Kidney glomerular epithelial cell (primary cell): ENCODE measurements at regions not wholly inside any gene's neighbourhood (a gene's known extent, or its start where the extent isn't known, plus 50 kb on each side); places are given as distances from the start of the nearest gene placed in this dataset.

Experiments
- DNase-seq: peaks from one replicate; lab custom pipeline; 2025; lab: John Stamatoyannopoulos, UW

DNA sequence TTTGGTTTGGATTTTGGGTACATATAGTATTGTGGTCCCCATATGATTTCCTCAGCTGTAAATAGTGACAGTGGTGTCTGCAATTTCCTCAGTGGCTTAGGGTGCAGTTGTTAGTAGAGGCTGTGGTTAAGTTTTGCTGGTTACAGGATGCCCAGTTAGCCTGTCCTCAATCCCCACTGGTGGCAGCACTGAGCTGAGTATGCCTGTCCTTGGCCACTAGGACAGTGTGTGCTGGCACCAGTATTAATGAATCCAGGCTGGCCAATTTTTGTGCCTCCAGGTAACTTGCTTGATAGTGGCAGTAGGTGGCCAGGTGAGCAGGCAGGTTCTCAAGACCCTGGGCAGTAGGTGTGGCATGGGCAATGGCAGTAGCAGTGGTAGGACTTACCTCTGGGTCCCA, 973.1 kb downstream of the TMEM182 start:
- no peak for DNase-seq

DNA sequence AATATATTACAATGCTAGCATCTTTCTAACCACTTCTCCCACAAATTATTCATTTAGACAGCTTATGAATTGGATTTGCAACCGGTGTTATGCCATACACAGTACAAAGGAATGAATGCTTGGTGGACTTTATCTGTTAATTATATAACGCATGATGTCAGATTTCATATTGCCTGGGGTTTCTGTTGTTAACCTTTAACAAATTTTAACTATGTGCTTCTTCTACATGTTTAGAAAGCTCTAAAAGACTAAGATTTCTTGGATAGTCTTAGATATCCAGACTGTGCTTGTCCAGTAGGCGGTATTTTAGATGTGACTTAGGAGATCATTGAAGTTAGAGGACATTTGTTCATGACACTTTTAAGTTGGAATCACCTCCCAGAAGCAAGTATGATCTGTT, 976.3 kb downstream of the TMEM182 start:
- peak; percentile 34 for DNase-seq

DNA sequence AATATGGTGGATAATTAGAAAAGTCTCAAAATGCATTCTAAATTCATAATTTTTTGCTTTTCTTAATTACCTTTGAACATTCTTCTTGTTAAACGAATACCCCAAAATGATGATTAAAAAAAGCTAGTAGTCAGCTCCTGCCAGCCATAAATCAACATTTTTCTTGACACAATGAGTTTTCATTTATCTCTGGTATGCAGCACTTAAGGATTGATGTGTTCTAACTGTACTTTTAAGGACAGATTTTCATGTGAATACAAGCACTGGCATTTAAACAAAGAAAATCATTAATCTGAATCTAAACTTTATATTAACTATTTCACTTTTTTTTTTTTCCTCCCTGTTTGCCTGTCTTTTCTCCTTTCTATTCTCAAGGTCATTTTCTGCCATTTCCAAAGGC, 976.8 kb downstream of the TMEM182 start:
- DNase-seq = no peak

DNA sequence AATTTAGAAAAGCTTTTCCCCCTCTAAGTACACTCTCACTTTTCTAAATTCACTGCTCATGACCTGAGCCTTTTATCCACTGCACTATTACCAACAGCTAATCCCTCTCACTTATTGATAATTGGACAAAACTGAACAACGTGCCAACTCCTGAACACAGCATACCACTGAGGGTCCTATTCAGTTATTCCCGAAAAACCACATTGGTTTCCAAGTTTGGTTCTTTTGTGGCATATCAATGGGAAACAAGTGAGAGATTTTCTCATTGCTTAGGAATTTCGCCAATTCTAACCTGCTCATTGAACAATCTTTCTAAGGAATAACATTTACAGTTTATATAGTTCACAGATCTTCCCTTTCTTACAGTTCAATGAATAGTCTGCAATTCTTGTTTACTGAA, 977.4 kb downstream of the TMEM182 start:
- no peak for DNase-seq

DNA sequence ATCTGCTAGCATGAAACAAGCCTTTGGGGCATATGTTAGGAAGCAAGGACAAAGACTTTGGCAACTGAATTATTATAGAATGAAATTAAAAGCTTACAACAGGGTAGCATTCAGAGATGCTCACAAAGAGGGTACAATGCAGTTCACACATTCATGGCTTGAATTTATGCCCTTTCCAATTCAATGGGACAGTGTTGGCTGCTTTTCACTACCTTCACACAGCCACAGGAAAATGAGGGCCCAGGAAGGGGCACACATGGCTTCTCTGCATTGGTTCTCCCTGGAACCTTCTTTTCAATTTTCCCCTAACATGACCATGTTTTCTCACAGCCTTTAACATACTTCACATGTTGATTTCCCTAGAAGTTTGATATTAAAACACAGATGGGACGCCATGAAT, 978.1 kb downstream of the TMEM182 start:
- no peak for DNase-seq

DNA sequence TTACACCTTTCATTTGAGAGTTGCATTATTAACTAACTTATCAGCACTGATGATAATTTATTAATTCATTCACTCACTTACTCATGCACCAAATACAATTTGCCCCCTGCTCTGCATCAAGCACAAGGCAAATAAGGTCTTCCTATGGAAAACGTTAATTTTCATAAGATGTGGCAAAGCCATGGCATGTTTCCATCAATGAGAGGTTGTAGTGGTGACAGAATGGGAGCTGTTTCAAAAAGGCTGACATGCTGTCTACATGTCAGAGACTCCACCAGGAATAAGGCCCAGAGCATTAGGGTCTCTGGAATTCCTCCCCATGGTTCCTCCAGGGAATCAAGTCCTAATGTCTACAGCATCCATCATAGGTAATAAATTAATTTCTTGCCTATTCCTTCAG, 978.8 kb downstream of the TMEM182 start:
- no peak for DNase-seq

DNA sequence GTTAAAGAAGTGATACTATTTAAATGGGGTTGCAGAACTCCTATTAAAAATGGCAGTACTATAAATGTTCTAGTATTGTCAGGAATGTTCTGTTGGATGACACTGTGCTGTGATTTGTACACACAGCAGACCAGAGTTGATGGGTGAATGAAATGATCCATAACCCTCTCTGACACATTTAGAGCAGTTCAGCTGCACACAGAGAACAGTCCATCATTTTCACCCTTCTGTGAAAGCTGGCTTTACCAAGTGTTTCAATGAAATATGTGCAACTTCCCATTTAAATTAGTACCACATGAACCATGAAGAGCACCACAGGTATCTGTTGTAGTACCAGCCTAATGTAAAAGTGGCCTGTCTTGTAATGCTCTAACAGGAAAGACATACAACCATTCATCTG, 981.4 kb downstream of the TMEM182 start:
- peak; percentile 3 for DNase-seq

DNA sequence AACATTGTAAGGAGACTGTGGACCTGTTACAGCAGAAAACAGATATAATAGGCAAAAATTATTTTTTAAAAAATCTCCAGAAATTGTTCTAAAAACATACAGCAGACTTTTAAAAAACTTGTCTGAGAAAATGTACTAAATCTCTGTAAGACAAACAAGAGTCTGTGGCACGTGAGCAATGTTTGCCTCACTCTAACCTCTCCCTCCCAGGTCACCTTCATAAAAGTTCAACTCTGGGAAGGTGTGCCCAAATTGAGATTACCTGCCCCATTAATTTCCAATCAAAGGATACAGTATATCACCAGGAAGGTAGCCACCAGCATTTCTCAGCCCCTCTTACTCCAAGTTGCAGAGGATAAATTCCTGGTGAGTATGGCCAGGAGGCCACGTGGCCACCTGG, 992.7 kb downstream of the TMEM182 start:
- no peak for DNase-seq

DNA sequence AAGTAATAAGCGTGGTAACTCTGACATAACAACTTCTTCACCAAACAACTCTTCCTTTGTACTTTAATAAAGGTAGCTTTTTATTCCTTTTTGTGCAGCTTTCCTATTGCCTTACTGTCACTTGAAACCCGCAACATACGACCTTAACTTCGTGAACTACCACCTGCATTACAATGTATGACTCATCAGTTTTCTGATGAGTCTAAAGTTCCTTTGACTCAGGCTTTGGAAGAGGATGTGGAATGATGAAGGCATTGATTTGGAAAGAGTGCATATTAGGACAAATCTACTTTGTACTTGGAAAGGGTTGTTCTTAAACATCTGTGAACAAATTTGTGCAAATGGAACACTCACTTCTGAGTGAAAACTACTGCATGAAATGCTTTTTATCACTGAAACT, 1012.1 kb downstream of the TMEM182 start:
- DNase-seq = peak; percentile 5

DNA sequence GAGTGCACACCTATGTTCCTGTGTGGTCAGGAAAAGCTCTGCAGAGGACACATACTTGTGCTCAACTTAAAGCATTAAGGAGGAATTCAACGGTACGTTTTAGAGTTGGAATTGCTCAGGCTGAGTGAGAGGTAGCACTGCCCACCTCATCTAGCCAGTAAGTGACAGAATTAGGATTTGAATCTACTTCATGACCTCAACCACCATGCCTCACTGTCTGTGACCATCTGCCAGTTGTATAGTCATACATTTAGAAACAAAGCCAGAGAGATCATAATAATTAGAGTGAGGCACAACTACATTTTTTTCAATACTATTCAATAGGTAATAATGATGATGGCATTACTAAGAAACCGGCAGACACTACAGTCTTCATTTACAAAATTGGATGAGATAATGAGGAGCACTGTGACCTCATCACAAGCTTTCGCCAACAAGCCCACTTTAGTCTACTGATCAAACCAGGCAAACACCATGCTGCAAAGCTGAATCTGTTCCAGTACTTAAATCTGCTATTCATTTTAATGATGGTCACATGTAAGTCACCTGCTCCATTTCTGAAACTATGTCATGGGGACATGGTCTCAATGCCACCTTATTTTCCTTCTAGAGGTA, 1018.4 kb downstream of the TMEM182 start:
- no peak for DNase-seq

DNA sequence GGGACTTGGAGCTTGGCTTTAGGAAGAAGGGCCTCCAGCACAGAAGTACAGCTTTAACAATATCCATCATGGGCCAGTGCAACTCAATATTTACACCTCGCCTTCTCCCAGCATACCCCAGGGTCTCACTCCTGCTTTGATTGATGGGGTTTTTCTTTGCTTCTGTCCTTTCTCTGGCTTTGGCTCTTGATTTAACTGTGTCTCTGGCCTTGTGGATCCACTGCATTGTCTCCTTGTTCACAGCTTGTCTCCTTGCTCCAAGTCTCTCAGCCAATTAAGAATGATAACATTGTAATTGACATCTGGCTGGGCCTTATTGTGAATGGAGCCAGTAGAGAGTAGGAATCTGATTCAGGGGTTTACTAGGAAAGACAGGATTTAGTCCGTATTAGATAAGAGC, 1019.5 kb downstream of the TMEM182 start:
- DNase-seq = no peak

DNA sequence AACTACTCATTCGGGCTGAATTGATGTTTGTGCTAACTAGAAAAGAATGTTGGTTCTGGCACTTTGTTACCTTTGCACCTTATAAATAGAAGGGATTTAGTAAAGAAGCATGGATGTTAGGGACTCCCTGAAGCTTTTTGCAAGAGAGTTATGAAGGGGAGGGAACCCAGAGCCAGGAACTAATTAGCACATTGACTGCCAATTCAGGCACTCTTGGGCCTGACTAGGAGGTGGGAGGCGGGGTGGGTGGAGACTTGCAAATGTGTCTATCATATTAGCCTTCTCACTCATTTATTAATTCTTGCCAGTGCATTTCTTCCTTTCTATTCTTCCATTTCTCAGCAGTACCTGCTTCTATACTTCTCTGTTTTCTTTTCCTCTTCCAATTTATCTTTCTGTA, 1022.4 kb downstream of the TMEM182 start:
- DNase-seq = no peak

DNA sequence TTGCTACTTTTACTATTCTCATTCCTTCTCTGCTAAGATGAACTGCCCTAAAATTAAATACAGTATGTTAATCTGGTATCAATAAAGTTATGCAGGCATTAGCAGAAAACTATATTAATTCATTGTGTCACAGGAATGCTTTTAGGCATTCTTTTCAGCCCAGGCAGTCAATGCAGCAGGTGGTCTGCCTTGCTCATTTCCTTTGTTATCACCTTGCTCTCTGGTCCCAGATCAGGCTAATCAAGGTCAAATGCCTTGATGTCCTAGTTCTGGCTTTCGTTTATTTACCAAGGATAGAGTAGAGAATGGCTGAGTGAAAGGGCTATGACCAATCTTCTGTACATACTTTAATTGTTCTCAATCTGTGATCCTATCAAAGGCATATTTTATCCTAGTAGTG, 1023.6 kb downstream of the TMEM182 start:
- no peak for DNase-seq

DNA sequence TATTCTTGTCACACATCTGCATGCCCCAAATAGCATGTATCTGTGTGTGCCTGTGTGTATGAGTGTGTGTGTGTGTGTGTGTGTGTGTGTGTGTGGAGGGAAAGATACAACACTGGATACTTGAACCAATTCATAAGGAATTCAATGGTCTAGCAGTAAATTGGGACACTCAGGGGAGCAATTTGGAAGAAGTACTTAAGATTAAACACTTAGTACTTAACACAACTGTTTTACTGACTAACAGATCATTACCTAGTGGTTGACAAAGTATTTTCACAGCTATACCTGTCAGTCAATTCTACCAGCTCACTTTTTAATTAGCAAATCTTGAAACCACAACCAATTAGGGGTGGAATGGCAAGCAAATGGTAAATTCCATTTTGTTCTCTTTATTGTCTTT, 1024.1 kb downstream of the TMEM182 start:
- no peak for DNase-seq

DNA sequence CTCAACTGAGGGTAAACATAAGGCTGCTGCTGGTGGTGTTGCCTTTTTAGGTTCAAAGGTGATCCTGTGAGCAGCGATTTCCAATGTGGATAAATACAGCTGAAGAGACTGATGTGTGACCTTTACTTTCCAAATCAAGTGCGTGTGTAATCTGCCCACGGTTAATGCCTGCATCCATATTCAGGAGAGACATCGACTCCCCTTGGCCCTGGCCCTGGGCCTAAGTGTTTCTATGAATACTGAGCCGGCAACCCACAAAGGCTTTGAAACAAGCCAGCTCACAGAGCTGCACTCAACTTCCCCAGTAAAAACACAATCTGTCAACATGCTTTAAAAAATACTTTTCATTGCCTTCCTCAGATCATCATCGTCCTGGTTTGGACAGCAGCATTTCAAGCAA, 1026.6 kb downstream of the TMEM182 start:
- DNase-seq = no peak

DNA sequence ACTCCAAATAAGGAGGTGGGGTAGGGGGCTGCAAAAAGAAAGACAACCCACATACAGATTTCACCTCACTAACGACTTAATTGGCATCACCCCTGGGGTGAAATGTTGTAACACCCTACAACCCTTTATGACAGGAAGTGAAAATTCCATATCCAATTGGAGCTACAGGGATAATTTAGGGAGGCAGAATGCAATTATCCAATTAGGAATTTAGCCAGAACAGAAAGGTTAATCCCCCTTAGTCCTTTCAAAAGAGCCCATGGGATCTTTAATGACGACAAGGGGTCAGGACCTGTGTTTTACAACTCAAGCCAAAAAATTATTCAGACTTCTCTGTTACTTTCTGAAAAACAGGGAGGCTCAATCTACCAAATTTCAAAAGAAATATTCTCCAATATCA, 1027.1 kb downstream of the TMEM182 start:
- DNase-seq = no peak

DNA sequence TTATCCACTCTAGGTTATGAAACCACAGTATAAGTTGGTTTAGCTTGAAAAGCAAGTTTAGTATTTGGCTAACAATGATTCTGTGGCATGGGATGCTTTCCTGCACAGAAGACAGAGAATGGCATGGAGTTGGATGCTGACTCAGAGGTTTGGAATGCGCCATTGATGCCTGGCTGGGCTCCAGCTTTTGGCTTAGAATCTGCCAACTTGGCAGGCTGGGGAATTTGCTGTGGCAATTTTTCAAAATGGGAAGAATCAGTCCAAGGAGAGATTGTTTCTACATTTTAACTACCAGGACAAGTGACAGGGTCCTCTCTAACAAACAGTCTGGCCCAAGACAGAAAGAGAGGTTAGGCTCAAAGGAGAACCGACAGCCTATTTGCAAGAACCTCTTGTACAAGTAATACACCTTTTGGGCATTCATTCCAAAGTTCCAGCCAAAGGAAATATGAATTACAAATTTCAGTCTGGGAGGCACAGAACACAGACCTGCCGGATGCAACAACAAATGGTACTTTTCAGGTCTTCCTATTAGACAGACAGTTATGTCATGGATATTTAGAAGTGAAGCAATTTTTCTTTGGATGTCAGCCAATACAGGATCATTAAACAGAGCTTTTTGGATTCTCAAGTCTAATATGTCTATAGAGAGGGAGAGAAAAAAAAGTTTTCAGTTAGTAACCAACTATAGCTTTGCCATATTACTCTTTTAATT, 1027.7 kb downstream of the TMEM182 start:
- peak; percentile 87 for DNase-seq

DNA sequence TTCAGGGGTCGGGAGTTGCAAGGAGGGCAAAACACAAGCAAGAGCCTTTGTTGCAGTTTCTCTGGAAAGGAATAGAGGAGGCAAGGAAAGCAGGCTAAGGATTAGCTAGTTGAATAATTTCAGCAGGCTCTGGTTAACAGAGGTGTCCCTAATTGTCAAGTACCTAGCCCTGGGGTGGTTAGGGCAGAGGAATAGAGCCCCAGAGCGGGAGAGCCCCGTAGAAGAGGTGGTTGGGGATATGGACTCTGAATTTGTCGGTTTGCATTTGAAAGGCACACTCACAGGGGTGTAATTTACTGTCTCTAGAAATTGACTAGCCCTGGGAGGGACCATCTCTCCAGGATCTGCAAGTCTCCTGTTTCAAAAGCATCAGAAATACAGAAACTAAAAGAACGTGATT, 1030.2 kb downstream of the TMEM182 start:
- no peak for DNase-seq

DNA sequence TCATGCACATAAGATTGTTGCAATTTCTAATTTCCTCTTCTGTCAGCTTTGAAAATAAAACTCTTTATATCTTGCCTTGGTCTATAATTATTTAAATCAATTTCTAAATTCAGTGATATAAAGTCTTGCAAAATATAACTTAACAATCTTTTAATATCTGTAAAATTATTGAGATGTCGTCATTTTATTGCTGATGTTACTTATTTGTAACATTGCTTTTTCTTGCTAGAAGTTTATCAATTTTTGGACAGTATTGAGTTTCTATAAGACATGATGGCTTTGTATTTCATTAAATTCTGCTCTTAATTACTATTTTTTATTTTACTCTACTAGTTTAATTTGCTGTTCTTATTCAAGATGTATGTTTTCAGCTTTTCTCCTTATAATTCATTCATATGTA, 1036.5 kb downstream of the TMEM182 start:
- no peak for DNase-seq

DNA sequence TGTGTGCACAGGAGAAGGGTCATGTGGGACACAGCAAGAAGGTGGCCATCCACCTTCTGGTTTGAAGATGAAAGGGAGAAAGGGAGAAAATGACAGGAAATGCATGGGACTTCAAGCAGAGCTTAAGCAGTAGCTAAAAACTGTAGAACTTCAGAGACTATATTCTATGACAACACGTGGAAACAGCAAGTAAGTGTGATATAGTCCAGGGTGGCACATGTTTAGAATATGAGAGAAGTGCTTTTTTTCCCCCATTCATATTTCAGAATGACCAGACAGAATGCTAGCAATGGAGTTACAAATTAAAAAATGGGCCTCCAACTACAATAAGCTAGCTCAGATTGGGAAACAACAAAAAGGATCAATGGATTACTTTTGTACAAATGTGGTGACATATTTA, 1042.2 kb downstream of the TMEM182 start:
- DNase-seq = no peak

DNA sequence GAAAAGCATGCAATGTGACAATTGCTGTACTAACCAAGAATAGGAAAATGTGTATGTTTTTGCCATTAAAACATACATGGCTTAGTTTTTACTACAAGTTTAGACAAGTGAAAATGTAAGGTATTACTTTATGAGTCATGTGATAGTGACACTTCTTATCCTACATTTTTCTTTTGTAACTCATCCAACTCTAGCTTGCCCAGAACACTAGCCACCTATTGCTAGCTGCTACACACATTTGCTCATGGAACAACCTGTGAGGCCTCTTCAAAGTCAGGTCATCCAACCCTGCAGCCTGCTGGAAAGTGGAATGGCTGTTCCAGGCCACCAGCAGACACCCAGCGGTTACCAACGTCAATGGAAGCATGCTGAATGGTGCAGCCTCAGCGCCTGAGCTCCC, 1043.9 kb downstream of the TMEM182 start:
- no peak for DNase-seq

DNA sequence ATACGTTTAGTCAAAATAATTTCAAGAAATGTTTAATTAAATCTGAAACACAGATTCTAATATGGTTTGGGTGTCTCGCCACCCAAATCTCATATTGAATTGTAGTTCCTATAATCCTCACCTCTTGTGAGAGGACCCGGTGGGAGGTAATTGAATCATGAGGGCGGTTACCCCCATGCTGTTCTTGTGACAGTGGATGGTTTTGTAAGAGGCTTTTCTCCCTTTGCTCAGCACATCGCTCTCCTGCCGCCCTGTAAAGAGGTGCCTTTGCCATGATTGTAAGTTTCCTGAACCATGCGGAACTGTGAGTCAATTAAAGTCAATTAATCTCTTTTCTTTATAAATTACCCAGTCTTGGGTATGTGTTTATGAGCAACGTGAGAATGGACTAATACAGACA, 1045.1 kb upstream of the POU3F3 start:
- DNase-seq = no peak

DNA sequence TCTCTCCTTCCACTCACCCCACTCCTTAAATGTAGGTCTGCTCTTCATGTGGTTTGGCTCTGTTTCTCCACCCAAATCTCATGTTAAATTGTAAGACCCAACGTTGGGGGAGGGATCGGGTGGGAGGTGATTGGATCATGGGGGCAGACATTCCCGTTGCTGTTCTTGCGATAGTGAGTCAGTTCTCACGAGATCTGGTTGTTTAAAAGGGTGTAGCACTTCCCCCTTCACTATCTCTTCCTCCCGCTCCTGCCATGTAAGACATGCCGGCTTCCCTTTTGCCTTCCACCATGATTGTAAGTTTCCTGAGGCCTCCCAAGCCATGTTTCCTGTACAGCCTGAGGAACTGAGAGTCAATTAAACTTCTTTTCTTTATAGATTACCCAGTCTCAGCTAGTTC, 1044.5 kb upstream of the POU3F3 start:
- no peak for DNase-seq

DNA sequence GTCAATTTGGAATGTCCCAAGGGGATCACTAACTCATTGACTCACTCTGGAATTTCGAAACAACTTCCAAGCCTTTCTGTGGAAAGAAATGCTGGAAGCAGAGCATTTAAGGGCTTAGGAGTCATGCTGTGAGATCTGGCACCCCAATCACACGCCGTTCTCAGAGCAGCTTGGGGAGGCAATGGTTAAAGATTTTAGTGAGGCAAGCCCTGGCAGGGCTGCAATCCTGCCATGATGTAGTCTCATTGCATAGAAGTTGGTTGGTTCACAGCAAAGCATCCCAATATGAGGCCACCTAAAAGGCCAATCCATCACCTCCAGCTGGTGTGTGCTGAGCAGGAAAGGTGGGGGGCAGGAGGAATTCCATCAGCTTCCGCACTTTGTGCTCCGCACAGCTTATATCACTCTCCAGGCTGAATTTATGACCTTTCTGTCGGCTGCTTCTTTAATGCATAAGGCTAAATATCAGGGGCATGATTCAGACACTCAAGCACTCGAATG, 1043.9 kb upstream of the POU3F3 start:
- DNase-seq = no peak
